Stomach (tissue), 4 donors: ENCODE measurements at regions not wholly inside any gene's neighbourhood (a gene's known extent, or its start where the extent isn't known, plus 50 kb on each side); places are given as distances from the start of the nearest gene placed in this dataset.

ENCODE experiments used
- CTCF ChIP-seq, 7 experiments: fragments of 450-650 bp in 4 of 7; fragments of 200-600 bp in 3 of 7; sonication (generic) in 3 of 7; IDR thresholded peaks; one replicate each; pipeline ENCODE4 v1.5.1; 2016 to 2019; ENCODE audit warnings: antibody characterized with exemption in 7 of 7, control low read depth in 2 of 7, mild to moderate bottlenecking in 1 of 7
- POLR2AphosphoS5 ChIP-seq, 3 donors: sonication (generic); formaldehyde crosslinking; IDR thresholded peaks; one replicate each; pipeline ENCODE4 v1.6.1; 2016; ENCODE audit warnings: antibody characterized with exemption in 3 of 3

GRCh38 chr1:222890716-222891115 is 75.9 kb downstream of the DISP1 start:
- TF ChIP-seq CTCF (IDR thresholded peaks at IDR 0.05), result no peak
- no peak for TF ChIP-seq POLR2AphosphoS5 (IDR thresholded peaks at IDR 0.05)
